IPS-15b (cell line): ENCODE measurements at regions not wholly inside any gene's neighbourhood (a gene's known extent, or its start where the extent isn't known, plus 50 kb on each side); places are given as distances from the start of the nearest gene placed in this dataset.

Experiments
- H3K27me3 ChIP-seq: one replicate; pipeline ENCODE4 v1.6.1; 2013; ENCODE audit warnings: low read length; ENCODE audit not compliant: control insufficient read depth, insufficient read depth
- H3K36me3 ChIP-seq: one replicate; pipeline ENCODE4 v1.6.1; 2013; ENCODE audit warnings: low read length; ENCODE audit not compliant: control insufficient read depth, insufficient read depth
- H3K4me1 ChIP-seq: one replicate; pipeline ENCODE4 v1.6.1; 2013; ENCODE audit warnings: mild to moderate bottlenecking, low read length; ENCODE audit not compliant: control insufficient read depth, insufficient read depth
- H3K4me3 ChIP-seq: one replicate; pipeline ENCODE4 v1.5.1; 2013; ENCODE audit warnings: low read depth, low read length
- H3K9ac ChIP-seq: one replicate; pipeline ENCODE4 v1.6.1; 2013; ENCODE audit warnings: low read depth, mild to moderate bottlenecking, low read length
- H3K9me3 ChIP-seq: one replicate; pipeline ENCODE4 v1.6.1; 2013; ENCODE audit warnings: mild to moderate bottlenecking, low read length; ENCODE audit not compliant: control insufficient read depth, insufficient read depth

- no peaks in the 10 kb centered on the region for H3K4me1 ChIP-seq
- H3K9me3 ChIP-seq: no peaks in the 10 kb centered on the region
- no peak overlapping the region for H3K9ac ChIP-seq
- no peaks in the 10 kb centered on the region for H3K36me3 ChIP-seq
- H3K27me3 ChIP-seq: no peaks in the 10 kb centered on the region
- no peak overlapping the region for H3K4me3 ChIP-seq
These were observed 373.0 kb upstream of the SMIM30 start for GRCh38 chr7:113491305-113491704.

GRCh38 chr7:113487925-113488731 lies 369.8 kb upstream of the SMIM30 start:
- Histone ChIP-seq H3K36me3 (no peaks in the 10 kb centered on the region), H3K9me3 (no peaks in the 10 kb centered on the region), H3K4me3 (no peak overlapping the region), H3K4me1 (no peaks in the 10 kb centered on the region), H3K9ac (no peak overlapping the region), H3K27me3 (no peaks in the 10 kb centered on the region)

GRCh38 chr7:113486548-113486947 lies 368.2 kb upstream of the SMIM30 start:
- no peak overlapping the region for H3K9ac ChIP-seq
- H3K4me3 ChIP-seq: no peak overlapping the region
- no peaks in the 10 kb centered on the region for H3K9me3 ChIP-seq
- no peaks in the 10 kb centered on the region for H3K36me3 ChIP-seq
- no peaks in the 10 kb centered on the region for H3K4me1 ChIP-seq
- no peaks in the 10 kb centered on the region for H3K27me3 ChIP-seq

- H3K9me3 ChIP-seq: no peaks in the 10 kb centered on the region
These were observed 365.3 kb upstream of the SMIM30 start for GRCh38 chr7:113483657-113484056.

GRCh38 chr7:113480537-113480936 lies 362.2 kb upstream of the SMIM30 start:
- H3K27me3 ChIP-seq: no peaks in the 10 kb centered on the region
- no peaks in the 10 kb centered on the region for H3K4me1 ChIP-seq
- H3K9ac ChIP-seq: no peak overlapping the region
- no peak overlapping the region for H3K4me3 ChIP-seq
- no peaks in the 10 kb centered on the region for H3K36me3 ChIP-seq
- no peaks in the 10 kb centered on the region for H3K9me3 ChIP-seq

More at GRCh38 chr7:113483657-113484056, 365.3 kb upstream of the SMIM30 start:
- Histone ChIP-seq H3K4me3 (no peak overlapping the region), H3K36me3 (no peaks in the 10 kb centered on the region), H3K9ac (no peak overlapping the region), H3K4me1 (no peaks in the 10 kb centered on the region), H3K27me3 (no peaks in the 10 kb centered on the region)

DNA sequence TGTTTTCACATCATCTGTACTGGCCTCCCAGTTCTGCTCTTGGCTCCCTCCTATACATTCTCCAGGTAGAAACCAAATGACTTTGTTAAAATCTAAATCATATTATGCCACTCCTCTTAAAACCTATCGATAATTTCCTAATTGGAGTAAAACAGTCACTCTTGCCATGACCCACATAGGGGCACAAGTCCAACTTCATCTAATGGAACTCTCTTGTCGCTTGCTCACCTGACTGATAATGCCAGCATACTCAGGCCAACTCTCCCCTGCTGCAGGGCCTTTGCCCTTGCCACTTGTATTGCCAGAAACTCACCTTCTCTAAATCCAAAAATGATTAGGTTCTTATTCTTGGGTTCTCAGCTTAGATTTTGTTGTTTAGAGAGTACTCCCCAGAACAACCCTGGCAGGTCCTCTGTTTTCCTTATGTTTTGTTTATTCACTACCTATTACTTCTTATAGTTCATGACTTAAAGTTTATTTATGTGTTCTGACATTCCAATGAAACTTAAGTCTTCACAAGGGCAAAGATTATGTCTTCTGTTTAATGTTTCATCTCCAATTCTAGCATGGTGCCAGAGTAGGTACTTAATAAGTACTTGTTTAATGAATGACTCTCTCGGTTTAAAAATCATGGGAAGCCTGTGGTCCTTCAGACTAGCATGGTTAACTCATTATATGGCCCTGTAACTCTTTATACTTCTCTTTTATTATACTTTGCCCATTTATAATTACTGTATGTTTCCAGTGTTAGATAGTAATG lies 345.9 kb upstream of the SMIM30 start:
- no peak overlapping the region for H3K9ac ChIP-seq
- no peak overlapping the region for H3K4me3 ChIP-seq
- no peaks in the 10 kb centered on the region for H3K9me3 ChIP-seq
- no peaks in the 10 kb centered on the region for H3K36me3 ChIP-seq
- H3K27me3 ChIP-seq: no peaks in the 10 kb centered on the region
- no peaks in the 10 kb centered on the region for H3K4me1 ChIP-seq

DNA sequence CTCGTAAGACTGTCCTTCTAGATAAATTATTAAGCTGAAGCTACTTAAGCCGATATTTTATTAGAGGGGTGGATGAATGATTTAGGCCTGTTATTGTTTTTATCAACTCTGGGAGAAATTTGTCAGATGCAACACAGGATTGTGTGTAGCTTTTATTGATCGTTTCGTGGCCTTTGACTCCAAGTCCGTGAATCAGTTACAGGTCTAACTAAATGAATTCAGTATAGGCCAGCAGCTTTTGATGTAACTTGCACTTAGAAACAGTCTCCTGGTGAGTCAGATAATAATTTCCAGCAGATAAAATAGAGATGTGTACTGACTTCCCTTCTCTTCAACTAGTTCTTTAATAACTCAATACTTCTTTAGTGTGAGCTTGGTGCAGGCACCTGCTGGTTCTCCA lies 341.7 kb upstream of the SMIM30 start:
- H3K9ac ChIP-seq: no peak overlapping the region
- no peaks in the 10 kb centered on the region for H3K36me3 ChIP-seq
- H3K27me3 ChIP-seq: no peaks in the 10 kb centered on the region
- H3K4me3 ChIP-seq: no peak overlapping the region
- H3K9me3 ChIP-seq: no peaks in the 10 kb centered on the region
- no peaks in the 10 kb centered on the region for H3K4me1 ChIP-seq

- no peaks in the 10 kb centered on the region for H3K9me3 ChIP-seq
These were observed 338.2 kb upstream of the SMIM30 start for GRCh38 chr7:113456533-113456932.

GRCh38 chr7:113454597-113455169 lies 336.3 kb upstream of the SMIM30 start:
- H3K36me3 ChIP-seq: no peaks in the 10 kb centered on the region
- H3K4me1 ChIP-seq: no peaks in the 10 kb centered on the region
- no peaks in the 10 kb centered on the region for H3K9me3 ChIP-seq
- no peak overlapping the region for H3K9ac ChIP-seq
- no peaks in the 10 kb centered on the region for H3K27me3 ChIP-seq
- H3K4me3 ChIP-seq: no peak overlapping the region

More at GRCh38 chr7:113456533-113456932, 338.2 kb upstream of the SMIM30 start:
- no peaks in the 10 kb centered on the region for H3K36me3 ChIP-seq
- no peaks in the 10 kb centered on the region for H3K4me1 ChIP-seq
- no peak overlapping the region for H3K9ac ChIP-seq
- H3K4me3 ChIP-seq: no peak overlapping the region
- no peaks in the 10 kb centered on the region for H3K27me3 ChIP-seq

DNA sequence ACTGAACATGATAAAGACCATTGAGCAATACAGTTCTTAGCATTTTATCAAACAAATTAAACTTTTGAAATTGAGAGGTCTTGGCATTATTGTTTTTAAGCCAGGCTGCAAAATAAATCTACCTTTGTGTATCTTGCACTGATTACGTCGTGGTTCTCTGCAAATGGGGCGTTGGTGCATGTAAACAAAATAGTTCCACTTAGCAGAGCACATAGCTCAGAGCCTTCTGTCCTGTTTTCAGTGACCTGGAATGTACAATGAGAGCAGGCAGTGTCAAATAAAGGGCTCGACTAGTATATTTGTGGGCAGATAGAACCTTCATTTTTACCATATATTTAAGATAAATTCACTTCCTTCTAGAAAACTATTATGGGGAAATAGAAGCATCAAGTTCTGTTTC lies 333.9 kb upstream of the SMIM30 start:
- no peak overlapping the region for H3K9ac ChIP-seq
- H3K4me1 ChIP-seq: no peaks in the 10 kb centered on the region
- no peak overlapping the region for H3K4me3 ChIP-seq
- H3K9me3 ChIP-seq: no peaks in the 10 kb centered on the region
- H3K27me3 ChIP-seq: no peaks in the 10 kb centered on the region
- H3K36me3 ChIP-seq: no peaks in the 10 kb centered on the region

- H3K4me1 ChIP-seq: no peaks in the 10 kb centered on the region
- H3K27me3 ChIP-seq: no peaks in the 10 kb centered on the region
- H3K9me3 ChIP-seq: no peaks in the 10 kb centered on the region
- no peaks in the 10 kb centered on the region for H3K36me3 ChIP-seq
- H3K4me3 ChIP-seq: no peak overlapping the region
- no peak overlapping the region for H3K9ac ChIP-seq
These were observed 328.4 kb upstream of the SMIM30 start for GRCh38 chr7:113446791-113447190.

DNA sequence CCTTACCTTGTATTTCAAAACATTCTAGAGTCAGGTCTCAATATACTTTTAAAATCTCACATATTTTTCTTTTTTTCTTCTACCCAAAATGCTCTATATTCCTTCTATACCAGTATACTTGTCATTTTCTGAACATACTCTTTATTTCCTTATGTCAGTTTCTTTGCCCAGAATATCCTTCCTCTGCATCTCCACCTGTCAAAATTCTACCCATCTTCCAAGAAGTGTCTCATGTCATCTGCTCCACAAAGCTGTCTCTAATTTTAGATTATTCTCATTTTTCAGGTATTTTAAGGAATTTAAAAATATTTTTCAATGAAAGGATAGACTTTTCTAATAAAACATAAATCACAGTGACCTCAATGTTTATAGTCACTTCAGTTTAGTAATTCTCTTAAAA lies 328.0 kb upstream of the SMIM30 start:
- no peaks in the 10 kb centered on the region for H3K27me3 ChIP-seq
- no peaks in the 10 kb centered on the region for H3K4me1 ChIP-seq
- no peak overlapping the region for H3K4me3 ChIP-seq

More for the DNA sequence above, 328.0 kb upstream of the SMIM30 start:
- H3K36me3 ChIP-seq: no peaks in the 10 kb centered on the region
- no peaks in the 10 kb centered on the region for H3K9me3 ChIP-seq
- no peak overlapping the region for H3K9ac ChIP-seq
